ENCODE measurements at regions not wholly inside any gene's neighbourhood (a gene's known extent, or its start where the extent isn't known, plus 50 kb on each side); places are given as distances from the start of the nearest gene placed in this dataset.

DNA sequence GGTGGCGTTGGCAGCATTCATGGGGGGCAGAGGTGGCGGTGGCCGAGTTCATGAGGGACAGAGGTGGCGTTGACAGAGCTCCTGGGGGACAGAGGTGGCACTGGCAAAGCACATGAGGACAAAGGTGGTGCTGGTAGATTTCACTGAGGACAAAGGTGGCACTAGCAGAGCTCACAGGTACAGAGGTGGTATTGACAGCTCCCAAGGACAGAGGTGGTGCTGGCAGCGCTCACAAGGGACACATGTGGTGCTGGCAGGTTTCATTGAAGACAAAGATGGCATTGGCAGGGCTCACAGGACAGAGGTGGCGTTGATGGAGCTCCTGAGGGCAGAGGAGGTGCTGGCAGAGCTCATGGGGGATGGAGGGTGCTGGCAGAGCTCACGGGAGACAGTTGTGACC is 425.4 kb downstream of the CTTN start:
- peaks cover 11% of the 10 kb centered on the region for H3K27me3 Mint-ChIP-seq
- no peaks in the 10 kb centered on the region for H3K9me3 Mint-ChIP-seq (ENCODE audit: low read depth)
- peaks cover 5% of the 10 kb centered on the region for H3K36me3 Mint-ChIP-seq (ENCODE audit: insufficient read depth)
- TF ChIP-seq, protein P1, sequence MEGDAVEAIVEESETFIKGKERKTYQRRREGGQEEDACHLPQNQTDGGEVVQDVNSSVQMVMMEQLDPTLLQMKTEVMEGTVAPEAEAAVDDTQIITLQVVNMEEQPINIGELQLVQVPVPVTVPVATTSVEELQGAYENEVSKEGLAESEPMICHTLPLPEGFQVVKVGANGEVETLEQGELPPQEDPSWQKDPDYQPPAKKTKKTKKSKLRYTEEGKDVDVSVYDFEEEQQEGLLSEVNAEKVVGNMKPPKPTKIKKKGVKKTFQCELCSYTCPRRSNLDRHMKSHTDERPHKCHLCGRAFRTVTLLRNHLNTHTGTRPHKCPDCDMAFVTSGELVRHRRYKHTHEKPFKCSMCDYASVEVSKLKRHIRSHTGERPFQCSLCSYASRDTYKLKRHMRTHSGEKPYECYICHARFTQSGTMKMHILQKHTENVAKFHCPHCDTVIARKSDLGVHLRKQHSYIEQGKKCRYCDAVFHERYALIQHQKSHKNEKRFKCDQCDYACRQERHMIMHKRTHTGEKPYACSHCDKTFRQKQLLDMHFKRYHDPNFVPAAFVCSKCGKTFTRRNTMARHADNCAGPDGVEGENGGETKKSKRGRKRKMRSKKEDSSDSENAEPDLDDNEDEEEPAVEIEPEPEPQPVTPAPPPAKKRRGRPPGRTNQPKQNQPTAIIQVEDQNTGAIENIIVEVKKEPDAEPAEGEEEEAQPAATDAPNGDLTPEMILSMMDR (IDR thresholded peaks at IDR 0.05; ENCODE audit: unreplicated experiment): no peak
- H3K4me3 Mint-ChIP-seq (ENCODE audit: low read depth): no peak overlapping the region
- no peak overlapping the region for H3K27ac Mint-ChIP-seq
- no peak for DNase-seq (ENCODE audit: low spot score, unreplicated experiment)
- H3K4me1 Mint-ChIP-seq (ENCODE audit: low read depth): peaks cover 5% of the 10 kb centered on the region

DNA sequence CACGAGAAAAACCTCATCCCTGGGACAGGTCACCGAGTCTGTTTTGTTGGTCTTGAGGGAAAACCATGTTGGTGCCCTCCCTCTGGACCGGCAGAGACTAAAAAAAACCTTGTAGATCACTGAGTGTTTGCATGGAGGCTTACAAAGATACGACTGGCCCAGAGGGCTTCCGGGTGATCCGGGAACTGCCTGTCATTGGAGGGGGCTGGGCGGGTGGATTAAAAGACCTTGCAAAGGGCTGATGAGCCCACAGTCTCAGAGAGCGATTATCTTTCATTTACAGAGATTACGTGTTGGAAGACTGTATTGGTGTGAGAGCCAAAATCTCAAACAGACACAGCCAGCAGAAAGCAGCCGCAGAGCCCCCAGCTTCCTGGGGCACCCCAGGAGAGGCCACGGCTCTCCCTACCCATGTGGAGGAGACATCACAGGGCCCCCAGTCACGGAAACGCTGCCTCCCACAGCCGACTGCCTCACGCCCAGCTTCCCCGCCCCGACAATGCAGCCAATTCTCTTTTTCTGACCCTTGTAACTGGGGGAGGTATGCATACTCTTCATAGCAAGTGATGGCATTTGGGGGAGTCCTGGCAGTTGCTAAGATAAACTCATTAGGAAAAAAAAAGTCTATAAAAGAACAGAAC is 426.4 kb downstream of the CTTN start:
- no peak overlapping the region for H3K4me3 Mint-ChIP-seq (ENCODE audit: low read depth)
- TF ChIP-seq, protein P1 (IDR thresholded peaks at IDR 0.05; ENCODE audit: unreplicated experiment): no peak
- no peak for DNase-seq (ENCODE audit: low spot score, unreplicated experiment)
- peaks cover 5% of the 10 kb centered on the region for H3K4me1 Mint-ChIP-seq (ENCODE audit: low read depth)
- no peak overlapping the region for H3K27ac Mint-ChIP-seq
- no peaks in the 10 kb centered on the region for H3K9me3 Mint-ChIP-seq (ENCODE audit: low read depth)
- H3K27me3 Mint-ChIP-seq: peaks cover 11% of the 10 kb centered on the region
- H3K36me3 Mint-ChIP-seq (ENCODE audit: insufficient read depth): peaks cover 5% of the 10 kb centered on the region

DNA sequence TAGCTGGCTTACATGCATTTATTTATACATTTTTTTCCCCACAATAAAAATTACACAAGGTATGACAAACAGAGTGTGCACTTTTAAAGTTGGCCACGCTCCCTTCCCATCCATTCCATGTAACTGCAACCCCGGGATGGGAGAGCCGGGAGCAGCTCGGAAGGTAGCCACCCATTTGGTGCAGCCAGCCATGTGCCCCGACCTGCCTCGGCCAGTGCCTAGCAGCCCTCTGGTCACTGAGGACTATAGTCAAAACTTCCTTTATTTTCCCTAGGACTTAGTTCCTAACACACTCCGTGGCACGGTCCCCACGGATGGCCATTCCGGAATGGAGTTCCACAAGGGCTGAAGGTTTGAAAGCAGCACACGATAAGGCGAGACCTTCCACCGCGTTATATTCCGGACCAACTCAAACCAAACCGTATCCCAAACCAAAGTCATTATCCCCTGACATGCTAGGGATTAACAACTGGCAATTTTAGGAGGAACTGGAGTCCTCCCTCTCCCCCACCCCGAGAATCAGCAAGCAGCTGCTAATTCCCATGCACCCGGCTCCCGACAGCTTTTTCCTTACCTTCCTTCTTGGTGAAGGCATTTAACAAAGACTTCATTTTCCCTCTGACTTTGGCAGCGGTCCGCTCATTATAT is 426.4 kb downstream of the SHANK2 start:
- TF ChIP-seq, protein P1 (IDR thresholded peaks at IDR 0.05; ENCODE audit: unreplicated experiment): no peak
- Mint-ChIP-seq H3K27me3 (peaks cover 11% of the 10 kb centered on the region), H3K27ac (no peak overlapping the region), H3K36me3 (ENCODE audit: insufficient read depth) (peaks cover 2% of the 10 kb centered on the region), H3K4me3 (ENCODE audit: low read depth) (no peak overlapping the region), H3K9me3 (ENCODE audit: low read depth) (no peaks in the 10 kb centered on the region), H3K4me1 (ENCODE audit: low read depth) (peaks cover 5% of the 10 kb centered on the region)
- no peak for DNase-seq (ENCODE audit: low spot score, unreplicated experiment)

DNA sequence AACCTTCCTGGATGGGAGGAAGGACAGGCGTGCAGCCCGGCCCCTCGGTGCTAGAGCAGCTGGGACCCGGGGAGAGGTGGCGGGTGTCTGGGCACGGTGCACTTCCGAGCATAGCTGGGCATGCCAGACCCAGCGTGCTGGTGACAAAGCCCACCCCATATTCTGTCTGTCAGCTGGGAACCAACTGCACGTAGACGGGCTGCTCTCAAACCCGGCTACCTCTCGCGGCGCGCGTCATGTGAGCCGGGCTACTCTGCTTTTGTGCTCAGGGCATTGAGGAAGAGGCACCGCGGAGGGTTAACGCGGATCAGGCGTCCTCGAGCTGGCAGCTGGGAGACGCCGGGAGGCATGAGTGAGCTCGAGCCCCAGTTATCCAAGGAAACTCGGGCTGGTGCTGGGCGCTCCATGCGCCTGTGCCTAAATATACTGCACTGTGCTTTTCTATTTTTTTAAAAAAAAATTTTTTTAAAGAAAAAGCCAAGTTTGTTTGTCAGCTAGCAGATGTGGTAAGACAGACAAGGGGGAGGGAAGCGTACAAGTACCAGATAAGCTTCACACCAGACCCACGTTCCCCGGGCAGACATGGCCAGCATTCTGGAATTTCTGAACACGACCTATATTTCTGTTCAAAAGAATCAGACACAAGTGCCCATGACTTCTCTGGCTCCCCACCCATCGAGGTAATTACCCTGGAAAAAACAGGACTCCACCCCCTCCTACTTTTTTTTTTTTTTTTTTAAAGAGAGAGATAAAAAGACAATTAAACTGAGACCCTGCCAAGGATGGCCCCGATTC is 425.6 kb downstream of the SHANK2 start:
- Mint-ChIP-seq H3K9me3 (ENCODE audit: low read depth) (no peaks in the 10 kb centered on the region), H3K4me3 (ENCODE audit: low read depth) (no peak overlapping the region), H3K27me3 (peaks cover 11% of the 10 kb centered on the region), H3K4me1 (ENCODE audit: low read depth) (peaks cover 5% of the 10 kb centered on the region), H3K36me3 (ENCODE audit: insufficient read depth) (peaks cover 2% of the 10 kb centered on the region), H3K27ac (no peak overlapping the region)
- TF ChIP-seq, protein P1 (IDR thresholded peaks at IDR 0.05; ENCODE audit: unreplicated experiment): no peak
- no peak for DNase-seq (ENCODE audit: low spot score, unreplicated experiment)

DNA sequence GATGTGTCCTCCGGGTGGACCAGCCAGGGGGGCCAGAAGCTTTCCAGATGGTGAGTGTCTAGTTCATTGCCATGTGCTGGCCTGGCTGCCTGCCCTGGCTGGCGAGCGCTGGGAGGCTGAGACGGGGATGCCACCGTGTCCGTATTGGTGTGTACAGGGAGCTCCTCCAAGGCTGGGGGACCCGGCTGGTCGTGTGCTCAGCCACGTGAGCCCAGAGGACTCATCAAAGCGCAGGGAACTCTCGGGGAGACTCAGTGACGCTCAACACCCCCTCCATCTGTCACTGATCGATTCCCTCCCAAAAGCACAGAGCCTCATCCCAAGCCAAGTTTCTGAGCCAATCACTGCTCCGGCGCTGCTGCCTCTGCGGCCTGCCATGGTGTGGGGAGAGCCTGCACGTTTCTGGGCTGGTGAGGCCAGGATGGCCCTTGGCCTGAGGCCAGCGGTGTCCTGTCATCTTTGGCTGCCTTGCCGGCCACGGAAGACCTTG is 423.7 kb downstream of the SHANK2 start:
- H3K4me1 Mint-ChIP-seq (ENCODE audit: low read depth): peaks cover 5% of the 10 kb centered on the region
- peaks cover 2% of the 10 kb centered on the region for H3K36me3 Mint-ChIP-seq (ENCODE audit: insufficient read depth)
- H3K9me3 Mint-ChIP-seq (ENCODE audit: low read depth): no peaks in the 10 kb centered on the region

More for the DNA sequence above, 423.7 kb downstream of the SHANK2 start:
- H3K27me3 Mint-ChIP-seq: peaks cover 11% of the 10 kb centered on the region
- no peak for DNase-seq (ENCODE audit: low spot score, unreplicated experiment)
- TF ChIP-seq, protein P1 (IDR thresholded peaks at IDR 0.05; ENCODE audit: unreplicated experiment): no peak
- H3K4me3 Mint-ChIP-seq (ENCODE audit: low read depth): no peak overlapping the region
- no peak overlapping the region for H3K27ac Mint-ChIP-seq
